ENCODE measurements at regions not wholly inside any gene's neighbourhood (a gene's known extent, or its start where the extent isn't known, plus 50 kb on each side); places are given as distances from the start of the nearest gene placed in this dataset.

GRCh38 chr3:28738425-28738824 is 389.8 kb upstream of the AZI2 start:
- TF ChIP-seq CTCF (IDR thresholded peaks at IDR 0.05; ENCODE audit: low read length) (no peak), EZH2 (IDR thresholded peaks at IDR 0.05; ENCODE audit: borderline replicate concordance, low read length) (no peak)
